HG03139 (cell line): ENCODE measurements at regions not wholly inside any gene's neighbourhood (a gene's known extent, or its start where the extent isn't known, plus 50 kb on each side); places are given as distances from the start of the nearest gene placed in this dataset.
"Not testable (repeated sequence)": the region's sequence is repeated elsewhere in the genome, so short reads cannot be mapped to it uniquely, and the experiment has no call there.

Experiments
- ATAC-seq: cut with Tn5 transposase; IDR thresholded peaks from one replicate; pipeline ENCODE4 v1.9.1; 2021; ENCODE audit not compliant: unreplicated experiment

GRCh38 chr16:59920054-59920453 lies 1185.9 kb upstream of the GOT2 start:
- no peak for ATAC-seq

- ATAC-seq: no peak
These were observed 1179.5 kb upstream of the GOT2 start for GRCh38 chr16:59913666-59914065.

- ATAC-seq: no peak
These were observed 1175.1 kb upstream of the GOT2 start for GRCh38 chr16:59909262-59909661.

- ATAC-seq: no peak
These were observed 1173.5 kb upstream of the GOT2 start for GRCh38 chr16:59907611-59908010.

GRCh38 chr16:59905606-59906005 lies 1171.5 kb upstream of the GOT2 start:
- ATAC-seq: no peak

- no peak for ATAC-seq
These were observed 1171.0 kb upstream of the GOT2 start for GRCh38 chr16:59905131-59905530.

GRCh38 chr16:59899940-59900339 lies 1165.8 kb upstream of the GOT2 start:
- ATAC-seq: no peak

- ATAC-seq: no peak
These were observed 1158.3 kb upstream of the GOT2 start for GRCh38 chr16:59892376-59892775.

GRCh38 chr16:59887856-59888255 lies 1153.7 kb upstream of the GOT2 start:
- ATAC-seq: no peak

GRCh38 chr16:59886021-59886420 lies 1151.9 kb upstream of the GOT2 start:
- no peak for ATAC-seq

- no peak for ATAC-seq
These were observed 1147.3 kb upstream of the GOT2 start for GRCh38 chr16:59881376-59881775.

- no peak for ATAC-seq
These were observed 1146.5 kb upstream of the GOT2 start for GRCh38 chr16:59880611-59881010.

- ATAC-seq: no peak
These were observed 1144.9 kb upstream of the GOT2 start for GRCh38 chr16:59878999-59879398.

- ATAC-seq: no peak
These were observed 1144.4 kb upstream of the GOT2 start for GRCh38 chr16:59878479-59878878.

- ATAC-seq: no peak
These were observed 1131.0 kb upstream of the GOT2 start for GRCh38 chr16:59864981-59865666.

GRCh38 chr16:59859676-59860402 lies 1125.7 kb upstream of the GOT2 start:
- ATAC-seq: no peak

- no peak for ATAC-seq
These were observed 1120.8 kb upstream of the GOT2 start for GRCh38 chr16:59854846-59855439.

- no peak for ATAC-seq
These were observed 1115.6 kb upstream of the GOT2 start for GRCh38 chr16:59849716-59850115.

GRCh38 chr16:59848296-59848695 lies 1114.2 kb upstream of the GOT2 start:
- ATAC-seq: no peak

- ATAC-seq: no peak
These were observed 1106.1 kb upstream of the GOT2 start for GRCh38 chr16:59840169-59840568.

- no peak for ATAC-seq
These were observed 1092.7 kb upstream of the GOT2 start for GRCh38 chr16:59826767-59827166.

GRCh38 chr16:59809488-59809887 lies 1075.4 kb upstream of the GOT2 start:
- not testable (repeated sequence) for ATAC-seq
